ENCODE measurements at regions not wholly inside any gene's neighbourhood (a gene's known extent, or its start where the extent isn't known, plus 50 kb on each side); places are given as distances from the start of the nearest gene placed in this dataset.

DNA sequence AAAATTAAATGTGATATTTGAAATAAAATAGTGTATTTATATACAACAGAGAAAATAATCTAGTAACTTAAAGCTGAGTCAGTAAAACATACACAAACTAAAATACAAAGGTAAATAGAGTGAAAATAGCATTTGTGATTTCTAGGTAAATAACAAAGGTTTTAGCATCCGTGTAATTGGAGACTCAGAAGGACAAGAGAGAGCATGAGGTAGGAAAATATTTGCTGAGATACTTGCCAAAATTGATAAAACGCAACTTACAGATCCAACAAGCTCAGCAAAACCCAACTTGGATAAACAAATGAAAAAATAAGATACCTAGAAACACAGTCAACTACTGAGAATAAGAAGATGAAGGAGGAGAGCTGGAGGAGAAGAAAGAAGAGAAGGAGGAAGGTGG, 634.7 kb upstream of the CCDC179 start:
- no peak for DNase-seq

DNA sequence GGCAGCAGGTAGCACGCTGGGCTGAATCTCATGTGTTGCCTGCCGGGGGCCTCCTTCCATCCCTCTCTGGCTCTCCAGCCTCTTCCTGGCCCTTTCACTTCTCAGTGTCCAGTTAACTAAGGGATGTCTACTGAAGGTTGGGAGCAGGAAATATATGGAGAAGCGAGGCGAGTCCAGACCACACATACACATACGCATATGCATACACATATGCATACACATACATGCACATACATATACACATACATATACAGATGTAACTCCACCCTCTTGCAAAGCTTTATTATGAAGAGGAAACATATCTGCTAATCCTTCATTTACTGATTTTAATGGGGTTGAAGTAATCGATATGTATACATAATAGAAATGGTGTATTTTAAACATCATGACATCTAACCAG, 636.1 kb upstream of the CCDC179 start:
- DNase-seq: no peak

DNA sequence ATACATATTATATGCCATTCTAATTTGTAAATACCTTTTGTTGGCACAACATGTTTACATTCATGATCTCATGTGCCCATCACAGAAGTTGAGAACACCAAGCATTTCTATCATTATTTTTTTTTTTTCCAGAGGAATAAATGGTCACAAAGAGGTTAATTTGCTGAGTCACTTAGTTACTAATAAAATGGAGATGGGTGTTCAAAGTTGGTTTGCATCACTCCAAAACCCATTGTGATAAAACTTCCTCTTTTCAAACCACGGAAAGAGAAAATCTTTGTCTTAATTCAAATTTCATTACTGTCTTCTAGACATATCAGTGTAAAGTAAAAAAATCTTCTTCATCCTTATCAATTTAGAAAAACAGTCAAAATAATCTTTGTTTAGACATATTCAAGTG, 636.8 kb upstream of the CCDC179 start:
- DNase-seq: no peak

- DNase-seq: no peak
These were observed 642.1 kb upstream of the CCDC179 start for GRCh38 chr11:23502389-23502788.

- no peak for DNase-seq
These were observed 642.6 kb upstream of the CCDC179 start for GRCh38 chr11:23502826-23503225.

DNA sequence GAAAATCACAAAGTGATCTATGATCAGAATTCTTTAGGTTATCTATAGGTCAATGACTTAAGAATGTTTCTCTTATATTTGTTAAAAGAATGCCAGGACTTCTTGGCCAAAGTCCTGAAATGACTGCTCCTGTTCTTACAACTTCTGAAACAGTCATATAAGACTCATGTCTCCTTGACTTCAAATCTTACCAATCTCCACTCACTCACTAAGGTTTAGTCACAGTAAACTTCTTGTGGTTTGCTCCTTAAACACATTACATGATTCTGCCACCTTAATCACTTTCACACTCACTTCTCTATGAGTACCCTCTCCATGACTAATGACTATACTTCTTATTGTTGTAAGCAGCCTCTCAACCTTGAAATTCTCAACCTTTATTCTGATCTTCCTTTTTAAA, 648.7 kb upstream of the CCDC179 start:
- DNase-seq: no peak

DNA sequence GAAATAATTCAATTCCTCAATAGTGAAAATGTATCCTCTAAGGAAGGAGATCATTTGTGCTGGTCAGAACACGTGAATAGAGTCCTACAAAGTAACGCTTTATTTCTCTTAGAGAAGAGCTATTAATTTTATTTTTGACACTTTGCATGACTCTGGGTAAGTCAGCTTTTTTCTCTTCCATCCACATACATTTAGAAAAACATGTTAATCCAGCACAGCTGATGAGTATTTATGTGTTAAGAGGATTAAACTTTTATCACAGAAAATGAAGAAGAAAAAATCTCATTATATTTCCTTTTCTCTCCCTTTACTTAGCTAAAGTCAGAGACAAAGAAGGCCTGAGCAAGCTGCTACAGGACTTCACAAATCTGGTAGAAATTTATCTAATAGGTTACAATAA, 649.5 kb upstream of the CCDC179 start:
- DNase-seq: no peak

DNA sequence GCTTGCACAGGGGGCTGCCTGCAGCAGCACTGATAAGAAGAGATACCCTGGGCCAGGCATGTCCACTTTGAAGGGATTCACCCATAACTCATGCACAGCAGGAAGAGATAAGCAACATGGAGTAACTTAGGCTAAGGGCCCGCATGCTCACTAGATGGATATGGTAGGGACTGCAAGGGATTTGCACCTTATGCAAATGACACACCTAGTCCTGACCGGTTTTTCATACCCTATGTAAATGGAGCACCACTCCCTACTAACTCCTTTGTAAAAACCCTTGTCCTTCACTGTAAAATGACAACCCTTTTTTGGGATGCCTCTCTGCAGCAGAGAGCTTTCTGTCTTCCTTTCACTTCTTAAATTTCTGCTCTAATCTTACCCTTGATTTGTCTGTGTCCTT, 658.9 kb upstream of the CCDC179 start:
- no peak for DNase-seq

GRCh38 chr11:23520226-23520960, 660.1 kb upstream of the CCDC179 start:
- DNase-seq: no peak

GRCh38 chr11:23536907-23537306, 676.6 kb upstream of the CCDC179 start:
- DNase-seq: no peak

DNA sequence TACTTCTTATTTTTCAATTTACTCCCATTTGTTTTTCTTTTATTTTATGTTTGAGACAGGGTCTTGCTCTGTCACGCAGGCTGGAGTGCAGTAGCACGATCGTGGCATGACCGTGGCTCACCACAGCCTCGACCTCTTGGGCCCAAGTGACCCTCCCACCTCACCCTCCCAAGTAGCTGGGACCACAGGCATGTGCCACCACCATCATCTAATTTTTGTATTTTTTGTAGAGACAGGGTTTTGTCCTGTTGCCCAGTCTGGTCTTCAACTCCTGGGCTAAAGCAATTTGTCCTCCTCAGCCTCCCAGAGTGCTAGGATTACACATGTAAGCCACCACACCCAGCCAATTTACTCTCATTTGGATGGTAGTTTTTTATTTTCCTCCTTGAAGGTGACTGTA, 679.3 kb upstream of the CCDC179 start:
- no peak for DNase-seq

DNA sequence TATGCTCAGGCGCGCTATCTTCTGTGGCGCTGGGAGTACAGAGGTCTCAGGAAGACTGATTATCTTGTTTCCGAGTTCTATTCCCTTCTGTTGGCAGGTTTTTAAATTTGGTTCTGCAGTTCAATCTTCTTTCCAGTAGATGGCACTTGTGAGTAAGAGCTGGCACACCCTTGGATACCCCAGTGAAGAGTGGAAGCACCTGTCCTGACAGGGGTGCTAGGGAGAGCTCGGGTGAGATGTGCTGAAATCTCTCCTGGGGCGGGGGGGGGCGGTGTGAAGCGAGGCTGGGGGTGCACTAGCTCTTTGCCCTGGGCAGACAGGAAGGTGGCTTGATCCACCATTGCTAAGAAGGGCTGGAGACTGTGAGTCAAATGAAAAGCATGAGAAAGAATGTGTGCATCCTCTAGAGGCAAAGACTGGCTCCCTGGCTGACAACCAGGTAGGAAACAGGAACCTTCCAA, 679.9 kb upstream of the CCDC179 start:
- DNase-seq: no peak

GRCh38 chr11:23542189-23542588, 681.9 kb upstream of the CCDC179 start:
- no peak for DNase-seq

DNA sequence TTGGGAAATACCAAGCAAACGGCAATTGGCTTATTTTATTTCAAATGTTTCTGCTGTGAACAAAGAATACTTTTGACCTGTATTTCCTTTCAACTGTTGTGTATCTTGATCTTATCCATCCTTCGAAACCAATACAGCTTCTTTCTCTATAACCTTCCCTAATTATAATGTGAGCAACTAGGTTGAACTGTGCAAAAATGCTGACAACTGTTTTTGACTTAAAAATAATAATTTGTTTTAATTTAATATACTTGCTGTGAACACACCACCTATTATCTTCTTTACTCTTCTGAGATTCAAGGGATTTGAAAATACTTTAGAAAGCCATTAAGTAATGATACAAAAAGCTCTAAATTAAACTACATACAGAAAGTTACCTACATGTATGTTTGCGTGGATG, 682.5 kb upstream of the CCDC179 start:
- no peak for DNase-seq

- no peak for DNase-seq
These were observed 683.5 kb upstream of the CCDC179 start for GRCh38 chr11:23543651-23544222.

GRCh38 chr11:23551706-23552105, 691.4 kb upstream of the CCDC179 start:
- no peak for DNase-seq

DNA sequence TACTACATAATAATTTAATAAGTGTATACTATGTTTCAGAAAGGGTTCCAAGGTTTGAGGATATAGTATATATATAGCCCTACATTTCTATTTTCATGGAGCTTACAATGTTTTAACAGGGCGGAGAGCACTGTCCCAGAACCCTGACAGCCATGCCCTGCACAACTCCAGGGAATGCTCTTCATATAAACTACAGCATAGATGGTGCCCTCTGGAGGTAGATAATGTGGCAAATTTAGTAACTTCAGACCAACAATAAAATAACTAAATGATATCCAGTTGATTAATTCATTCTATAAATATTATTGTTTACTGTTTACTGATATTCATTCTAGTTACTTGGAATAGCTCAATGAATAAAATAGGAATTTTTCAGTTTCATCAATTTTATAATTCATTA, 693.7 kb upstream of the CCDC179 start:
- no peak for DNase-seq

- no peak for DNase-seq
These were observed 694.8 kb upstream of the CCDC179 start for GRCh38 chr11:23555085-23555484.

- no peak for DNase-seq
These were observed 696.0 kb upstream of the CCDC179 start for GRCh38 chr11:23556163-23556750.

GRCh38 chr11:23563591-23563990, 703.3 kb upstream of the CCDC179 start:
- DNase-seq: no peak

- no peak for DNase-seq
These were observed 704.1 kb upstream of the CCDC179 start for GRCh38 chr11:23564370-23564769.

- DNase-seq: no peak
These were observed 708.9 kb upstream of the CCDC179 start for GRCh38 chr11:23569134-23569533.

DNA sequence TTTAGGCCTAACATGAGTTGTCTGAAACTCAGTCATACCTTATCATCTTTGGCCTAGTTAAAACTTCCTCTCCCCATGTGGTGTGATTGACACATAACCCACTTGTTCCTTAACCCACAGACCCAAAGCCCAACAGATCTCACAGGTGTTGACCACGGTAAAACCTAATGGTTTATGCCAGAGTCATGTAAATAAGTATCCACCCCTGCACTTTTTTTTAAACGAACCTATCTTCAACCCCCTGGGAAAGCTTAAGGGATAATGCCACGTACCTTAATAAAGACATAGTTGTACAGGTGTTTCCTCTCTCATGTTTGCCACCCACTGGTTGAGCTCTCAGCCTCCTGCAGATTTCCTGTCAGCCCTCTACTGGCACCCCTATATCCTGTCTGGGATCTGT, 709.3 kb upstream of the CCDC179 start:
- no peak for DNase-seq

- DNase-seq: no peak
These were observed 710.6 kb upstream of the CCDC179 start for GRCh38 chr11:23570828-23571227.

DNA sequence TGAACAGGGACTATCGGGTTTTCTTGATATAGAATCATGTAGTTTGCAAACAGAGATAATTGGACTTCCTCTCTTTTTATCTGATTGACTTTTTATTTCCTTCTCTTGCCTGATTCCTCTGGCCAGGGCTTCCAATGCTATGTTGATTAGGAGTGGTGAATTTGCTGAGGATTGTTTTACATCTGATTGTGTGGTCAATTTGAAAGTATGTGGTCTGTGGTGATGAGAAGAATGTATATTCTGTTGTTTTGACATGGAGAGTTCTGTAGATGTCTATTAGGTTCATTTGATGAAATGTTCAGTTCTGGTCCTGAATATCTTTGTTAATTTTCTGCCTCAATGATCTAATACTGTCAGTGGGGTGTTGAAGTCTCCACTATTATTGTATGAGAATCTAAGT, 713.2 kb upstream of the CCDC179 start:
- DNase-seq: no peak

Data from left hindlimb (tissue), 1 donor.